HL-60/S4 (cell line): ENCODE measurements at regions not wholly inside any gene's neighbourhood (a gene's known extent, or its start where the extent isn't known, plus 50 kb on each side); places are given as distances from the start of the nearest gene placed in this dataset.

Source experiments
- in situ Hi-C: fragments of 300-500 bp; cut with MboI; formaldehyde crosslinking; loops from 2 replicates; pipeline ENCODE4 v1.14.3; 2022; ENCODE audit warnings: low sequenced_read_pairs

GRCh38 chr4:17077105-17077504, 178.7 kb upstream of the LDB2 start:
- in situ Hi-C loops: no loop called here

DNA sequence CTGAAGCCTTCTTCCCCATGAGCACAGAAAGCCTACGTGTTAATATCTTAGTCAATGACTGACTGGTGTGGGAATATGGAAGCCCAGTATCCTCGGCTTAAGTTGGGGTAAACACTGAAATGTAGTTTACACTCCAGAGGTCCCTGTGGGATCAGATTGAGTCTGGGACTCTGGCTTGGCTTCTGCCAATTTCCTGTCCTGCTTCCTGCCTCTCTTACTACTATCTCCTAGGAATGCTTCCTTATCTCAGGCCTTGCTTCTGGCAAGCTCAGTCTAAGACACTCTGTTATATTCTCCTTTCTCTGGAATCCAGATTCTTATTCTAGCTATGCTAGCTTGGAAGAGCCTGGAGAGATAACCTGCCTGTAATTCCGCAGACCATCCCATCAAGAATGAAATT, 174.0 kb upstream of the LDB2 start:
- in situ Hi-C loops: no loop called here

DNA sequence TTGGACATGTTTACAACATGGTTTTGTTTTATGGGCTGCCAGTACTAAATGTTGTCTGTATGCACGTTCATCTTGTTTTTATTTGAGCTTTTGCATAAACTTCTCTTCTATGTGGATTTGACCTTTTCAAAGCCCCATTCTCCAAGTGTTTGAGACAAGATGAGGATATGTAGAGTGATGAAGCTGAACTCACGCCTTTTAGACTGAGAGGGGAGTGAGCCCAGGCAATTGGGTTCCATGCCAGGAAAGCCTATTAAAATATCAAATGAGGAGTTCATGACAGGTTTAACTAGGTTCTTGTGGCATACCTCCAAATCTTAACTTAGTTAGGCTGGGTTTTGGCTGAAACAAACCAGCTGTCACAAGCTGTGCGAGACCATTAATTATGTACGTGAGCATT, 170.4 kb upstream of the LDB2 start:
- in situ Hi-C loops: no loop called here

DNA sequence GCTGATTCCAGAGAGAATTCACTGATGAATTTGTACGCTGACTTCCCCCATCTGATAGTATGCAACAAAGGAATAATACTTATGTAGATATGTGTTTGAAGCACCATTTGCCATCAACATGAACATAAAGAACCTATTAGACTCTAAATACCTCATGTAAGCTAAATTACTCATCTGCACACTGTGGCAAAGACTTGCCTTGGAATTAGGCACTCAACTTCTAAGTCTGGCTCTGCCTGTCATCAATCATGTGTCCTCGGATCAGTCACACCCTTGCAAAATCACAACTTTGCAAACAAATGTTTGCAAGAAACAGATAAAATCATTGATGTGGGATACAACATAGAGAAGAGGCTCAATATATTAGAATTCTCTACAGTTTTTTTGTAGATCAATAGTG, 169.9 kb upstream of the LDB2 start:
- in situ Hi-C loops: no loop called here

- in situ Hi-C loops: no loop called here
Observed at GRCh38 chr4:17066972-17067371, 168.5 kb upstream of the LDB2 start.

DNA sequence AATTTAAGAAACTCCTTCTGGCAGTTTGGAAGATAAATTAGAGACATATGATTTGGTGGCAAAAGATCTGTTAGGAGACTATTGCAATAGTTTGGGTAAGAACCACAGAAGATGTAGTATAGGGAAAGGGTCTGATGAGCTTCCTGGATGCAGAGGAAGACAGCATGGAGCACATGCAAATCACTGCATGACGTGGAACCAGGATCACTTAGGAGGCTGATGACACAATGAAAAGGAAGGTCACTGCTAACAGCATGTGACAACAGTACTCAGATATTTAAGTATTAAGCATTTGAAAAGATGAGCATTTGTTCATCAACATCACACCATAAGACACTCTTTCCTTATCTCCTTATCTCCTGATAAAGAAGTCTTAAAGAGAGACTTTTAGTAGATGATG, 167.8 kb upstream of the LDB2 start:
- in situ Hi-C loops: no loop called here

DNA sequence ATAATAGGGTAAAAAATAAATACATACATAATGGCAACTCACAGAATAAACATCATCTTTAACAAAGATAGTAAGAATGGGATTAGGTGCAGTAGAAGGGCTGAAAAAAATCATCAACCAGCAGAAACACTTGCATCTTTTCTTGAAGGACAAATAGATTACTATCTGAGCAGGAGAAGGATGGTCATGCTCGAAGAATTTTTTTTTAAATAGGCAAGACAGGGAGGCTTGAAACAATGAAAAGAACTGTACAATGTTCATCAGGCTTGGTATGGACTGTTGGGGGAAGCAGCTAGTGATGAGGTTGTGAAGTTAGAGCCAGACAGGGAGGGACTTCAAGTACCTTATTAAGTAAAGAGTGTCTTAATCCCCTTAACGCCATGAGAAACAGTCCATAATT, 167.4 kb upstream of the LDB2 start:
- in situ Hi-C loops: no loop called here

DNA sequence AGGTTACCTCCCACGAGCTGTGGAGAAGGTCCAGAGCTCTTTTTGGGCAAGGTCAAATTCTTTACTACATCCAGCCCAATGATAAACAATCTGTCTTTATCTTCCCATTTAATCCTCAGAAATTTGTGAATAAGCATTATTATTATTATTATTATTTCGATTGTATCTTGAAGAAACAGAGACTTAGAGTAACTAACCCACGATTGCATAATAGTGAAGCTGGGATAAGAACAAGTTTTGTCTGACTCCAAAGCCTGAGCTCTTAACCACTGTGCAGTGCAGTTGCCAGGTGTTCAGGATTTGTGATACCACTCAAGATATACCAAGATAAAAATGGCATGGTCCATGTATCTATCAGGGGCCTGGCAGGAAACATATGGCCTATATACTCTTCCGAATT, 166.5 kb upstream of the LDB2 start:
- in situ Hi-C loops: no loop called here

GRCh38 chr4:17063888-17064287, 165.4 kb upstream of the LDB2 start:
- in situ Hi-C loops: no loop called here

DNA sequence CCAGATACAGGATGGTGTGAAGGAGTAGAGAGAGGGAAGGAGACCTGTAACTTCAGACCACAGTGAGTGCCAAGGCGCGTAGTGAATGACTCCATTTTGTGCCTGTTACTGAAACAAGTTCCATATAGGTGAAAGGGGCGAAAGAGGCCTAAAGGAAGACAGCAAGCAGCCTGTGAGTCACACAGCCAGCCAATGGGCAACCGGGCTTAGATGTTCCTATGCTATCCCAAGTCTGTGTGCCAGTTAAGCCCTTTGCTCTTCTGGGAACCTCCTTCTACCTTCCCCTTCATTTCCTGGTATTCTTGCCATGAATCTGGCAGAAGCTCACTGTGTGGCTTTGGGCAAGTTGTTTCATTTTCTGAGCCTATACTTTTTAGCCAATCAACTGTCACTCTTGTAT, 161.8 kb upstream of the LDB2 start:
- in situ Hi-C loops: no loop called here

GRCh38 chr4:17058916-17059741, 160.7 kb upstream of the LDB2 start:
- in situ Hi-C loops: no loop called here

DNA sequence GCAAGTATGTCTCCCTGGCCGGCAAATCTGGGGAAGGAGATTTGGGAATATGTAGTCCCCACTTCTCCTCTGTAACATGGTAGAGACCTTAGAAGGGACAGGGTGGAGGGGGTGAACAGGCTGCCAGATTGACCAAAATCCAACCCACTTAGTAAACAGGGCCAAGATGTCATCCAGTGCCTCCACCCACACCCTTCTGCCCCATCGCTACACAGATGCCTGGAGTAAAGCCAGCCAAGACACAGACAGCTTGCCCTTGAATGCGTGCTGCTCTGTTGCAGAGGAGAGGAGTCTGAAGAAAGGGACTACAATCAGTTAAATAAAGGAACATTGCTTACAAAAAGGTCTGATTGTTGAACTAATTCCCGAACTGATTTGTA, 160.1 kb upstream of the LDB2 start:
- in situ Hi-C loops: no loop called here

DNA sequence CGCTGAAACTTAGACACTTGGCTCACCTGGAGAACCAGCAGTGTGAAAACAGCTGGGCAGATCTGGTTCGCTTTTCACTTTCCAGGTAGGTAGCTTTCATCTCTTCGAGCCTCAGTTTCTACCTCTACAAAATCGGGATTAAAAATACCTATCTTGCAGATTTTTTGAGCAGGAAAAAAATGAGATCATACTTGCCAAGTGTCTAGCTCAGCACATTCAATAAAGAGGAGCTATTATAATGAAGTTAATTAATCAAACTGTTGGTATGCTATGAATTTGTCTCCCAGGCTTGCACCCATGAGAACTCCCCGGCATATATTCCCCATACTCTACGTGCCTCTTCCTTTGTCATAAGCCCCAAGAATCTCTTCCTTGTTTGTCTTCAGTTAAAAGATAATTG, 158.6 kb upstream of the LDB2 start:
- in situ Hi-C loops: no loop called here

GRCh38 chr4:17055788-17056187, 157.3 kb upstream of the LDB2 start:
- in situ Hi-C loops: no loop called here

DNA sequence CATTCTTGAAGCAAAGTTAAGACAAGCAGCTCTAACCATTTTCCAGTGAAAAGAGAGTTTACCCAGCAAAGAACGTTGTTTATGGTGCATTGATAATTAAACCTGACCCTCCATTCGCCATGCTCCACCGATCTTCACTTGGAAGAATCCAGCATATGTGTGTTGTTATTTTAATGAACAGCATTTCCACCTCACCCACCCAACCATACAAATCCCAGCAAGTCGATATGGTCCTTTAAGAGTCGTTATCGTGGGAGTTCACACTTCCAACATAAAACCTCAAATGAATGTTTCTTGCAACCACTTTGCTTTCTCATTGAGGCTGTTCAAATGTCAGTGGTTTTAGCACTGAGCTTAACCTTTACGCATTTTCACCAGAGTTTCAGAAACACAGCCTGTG, 147.4 kb upstream of the LDB2 start:
- in situ Hi-C loops: no loop called here

DNA sequence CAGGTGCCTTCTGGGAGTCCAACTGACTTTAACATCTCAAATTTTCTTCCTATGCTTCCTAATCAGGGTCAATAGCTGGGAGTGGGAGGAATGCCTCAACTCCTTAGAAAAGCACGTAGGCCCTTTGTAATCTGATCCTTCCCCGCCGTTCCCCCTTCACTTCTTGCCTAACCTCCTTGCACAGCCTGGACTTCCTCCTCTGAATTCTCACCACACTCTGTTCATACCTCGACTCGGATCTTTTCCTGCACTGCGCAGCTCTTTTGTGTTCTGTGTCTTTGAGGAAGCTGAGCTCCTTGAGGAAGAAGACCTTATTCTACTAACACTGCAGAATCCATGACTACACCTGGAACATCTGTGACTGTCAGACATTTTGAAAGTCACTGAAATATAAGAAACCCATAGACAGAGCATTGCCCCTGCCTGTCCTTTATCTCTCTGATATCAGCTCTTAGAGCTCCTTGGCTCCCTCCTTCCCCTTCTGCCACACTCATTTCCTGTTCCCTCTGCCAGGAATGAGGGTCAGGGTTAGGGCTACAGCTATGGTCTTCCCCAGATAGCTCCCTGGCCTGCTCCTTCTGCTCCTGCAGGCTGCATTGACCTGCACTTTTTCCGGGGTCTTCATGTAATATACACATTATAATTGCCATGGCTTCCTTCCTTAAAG, 140.2 kb upstream of the LDB2 start:
- in situ Hi-C loops: no loop called here

DNA sequence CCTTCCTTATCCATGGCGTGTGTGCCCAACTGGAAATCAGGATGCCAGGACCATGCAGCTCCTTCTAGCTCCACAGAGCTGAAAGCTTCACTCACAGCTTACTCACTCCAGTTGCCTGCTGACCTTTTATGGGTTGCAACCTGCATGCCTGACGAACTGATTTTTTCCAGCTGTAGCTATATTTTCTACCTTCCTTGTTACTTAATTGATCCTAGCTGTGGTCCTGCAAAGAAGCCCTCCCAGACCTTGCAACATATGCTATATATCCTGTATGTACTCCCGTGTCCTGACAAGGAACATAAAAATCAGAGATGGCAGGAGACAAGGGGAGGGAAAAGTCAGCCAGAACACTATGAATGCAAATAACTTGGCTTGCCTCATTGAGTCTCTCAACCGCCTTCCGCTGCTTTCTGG, 135.3 kb upstream of the LDB2 start:
- in situ Hi-C loops: no loop called here

DNA sequence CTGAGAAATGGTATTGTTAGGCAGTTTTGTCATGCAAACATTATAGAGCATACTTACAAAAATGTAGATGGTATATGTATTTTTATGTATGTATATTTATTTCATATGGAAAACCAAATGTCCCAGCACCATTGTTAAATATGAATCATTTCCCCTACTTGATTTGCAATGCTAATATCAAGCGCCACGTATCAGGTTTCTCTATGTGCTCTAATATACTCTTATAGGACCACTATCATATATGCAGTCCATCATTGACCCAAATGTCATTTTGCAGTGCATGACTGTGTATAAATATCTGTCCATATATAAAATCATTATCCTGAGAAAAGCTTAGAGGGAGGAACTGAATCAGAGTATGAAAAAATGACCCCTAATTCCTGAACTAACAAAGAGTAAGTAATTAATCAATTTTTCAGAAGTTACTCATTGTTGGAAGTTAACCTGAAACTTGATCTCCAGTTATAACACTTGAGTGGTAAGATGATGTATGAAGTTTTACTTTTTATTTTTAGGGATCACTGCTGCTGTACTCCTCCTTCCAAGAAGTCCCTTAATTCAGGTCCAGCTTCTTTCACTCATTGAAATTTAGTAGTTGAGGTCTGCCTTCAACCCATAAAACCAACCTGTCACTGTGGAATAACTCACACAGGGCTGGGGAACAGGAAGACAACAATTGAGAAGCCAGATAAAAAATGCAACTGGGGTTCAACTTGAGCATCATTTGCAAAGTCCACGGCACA, 134.8 kb upstream of the LDB2 start:
- in situ Hi-C loops: no loop called here

- in situ Hi-C loops: no loop called here
Observed at GRCh38 chr4:17030543-17030942, 132.1 kb upstream of the LDB2 start.

DNA sequence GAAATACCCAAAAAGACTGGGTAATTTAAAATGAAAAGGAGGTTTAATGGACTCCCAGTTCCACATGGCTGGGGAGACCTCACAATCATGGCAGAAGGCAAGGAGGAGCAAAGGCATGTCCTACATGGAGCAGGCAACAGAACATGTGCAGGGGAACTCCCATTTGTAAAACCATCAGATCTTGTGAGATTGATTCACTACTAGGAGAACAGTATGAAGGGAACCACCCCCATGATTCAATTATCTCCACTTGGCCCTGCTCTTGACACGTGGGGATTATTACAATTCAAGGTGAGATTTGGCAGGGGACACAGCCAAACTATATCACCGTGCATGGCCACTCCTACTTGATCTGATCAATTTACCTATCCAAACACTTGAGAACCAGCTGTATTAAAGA, 131.5 kb upstream of the LDB2 start:
- in situ Hi-C loops: no loop called here

- in situ Hi-C loops: no loop called here
Observed at GRCh38 chr4:17029432-17029831, 131.0 kb upstream of the LDB2 start.

DNA sequence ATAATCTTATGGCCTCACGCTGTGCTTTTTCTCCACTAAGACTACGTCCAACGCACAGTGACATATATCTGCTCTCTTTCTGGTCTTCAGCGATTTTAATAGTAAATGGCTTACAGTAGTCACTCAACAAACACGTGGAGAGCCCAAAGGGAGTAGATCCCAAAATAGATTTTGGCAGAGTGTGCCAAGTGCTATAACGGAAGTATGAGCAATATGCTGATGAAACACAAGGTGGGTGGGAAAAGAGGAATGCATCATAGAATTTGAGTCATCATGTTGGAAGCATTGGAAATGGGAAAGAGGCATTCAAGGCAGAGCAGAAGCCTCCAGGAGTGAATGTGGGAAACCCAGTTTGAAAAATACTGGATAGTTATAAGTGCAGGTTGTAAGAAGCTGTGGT, 129.1 kb upstream of the LDB2 start:
- in situ Hi-C loops: no loop called here
